Neuronal stem cell (in vitro differentiated cells): ENCODE measurements at regions not wholly inside any gene's neighbourhood (a gene's known extent, or its start where the extent isn't known, plus 50 kb on each side); places are given as distances from the start of the nearest gene placed in this dataset.

ENCODE experiments used
- DNase-seq: peaks from one replicate; pipeline ENCODE4 v3.0.0-alpha.2; 2013; ENCODE audit warnings: low spot score
- H2AFZ ChIP-seq: one replicate; pipeline ENCODE4 v1.6.1; 2013; ENCODE audit warnings: mild to moderate bottlenecking, low read length, inconsistent platforms
- H2AK5ac ChIP-seq: 2 replicates; pipeline ENCODE4 v1.6.1; 2013; ENCODE audit warnings: low read depth, mild to moderate bottlenecking, inconsistent platforms, low read length, moderate library complexity, mixed read lengths
- H2BK120ac ChIP-seq: 2 replicates; pipeline ENCODE4 v1.6.1; 2013; ENCODE audit warnings: low read depth, mild to moderate bottlenecking, inconsistent platforms, low read length, moderate library complexity, mixed read lengths
- H2BK12ac ChIP-seq: one replicate; pipeline ENCODE4 v1.6.1; 2013; ENCODE audit warnings: low read length, inconsistent platforms
- H2BK15ac ChIP-seq: 2 replicates; pipeline ENCODE4 v1.6.1; 2013; ENCODE audit warnings: mild to moderate bottlenecking, low read length, inconsistent platforms, mixed read lengths
- H2BK5ac ChIP-seq: one replicate; pipeline ENCODE4 v1.6.1; 2013; ENCODE audit warnings: inconsistent platforms, mild to moderate bottlenecking, low read length, moderate library complexity
- H3K14ac ChIP-seq: one replicate; pipeline ENCODE4 v1.6.1; 2013; ENCODE audit warnings: low read length, inconsistent platforms
- H3K18ac ChIP-seq: 2 replicates; pipeline ENCODE4 v1.6.1; 2013; ENCODE audit warnings: low read length, inconsistent platforms
- H3K23ac ChIP-seq: 2 replicates; pipeline ENCODE4 v1.6.1; 2013; ENCODE audit warnings: low read depth, mild to moderate bottlenecking, mixed read lengths, low read length, inconsistent platforms; ENCODE audit not compliant: poor library complexity
- H3K27ac ChIP-seq: replicated peaks from 3 replicates; pipeline ENCODE4 v1.5.1; 2013; ENCODE audit warnings: low read length, inconsistent platforms
- H3K27me3 ChIP-seq, 3 experiments: 2 replicates each; pipeline ENCODE4 v1.6.1; 2013; ENCODE audit warnings: low read length in 3 of 3, mild to moderate bottlenecking in 2 of 3, inconsistent platforms in 1 of 3, low read depth in 1 of 3, mixed read lengths in 1 of 3, moderate library complexity in 1 of 3; ENCODE audit not compliant: control insufficient read depth in 3 of 3, insufficient read depth in 3 of 3
- H3K36me3 ChIP-seq, 2 donors: replicated peaks in 1 of 2; 2 replicates each; pipeline ENCODE4 v1.6.1; 2013; ENCODE audit warnings: low read length in 2 of 2; ENCODE audit not compliant: control insufficient read depth in 2 of 2, insufficient read depth in 2 of 2
- H3K4ac ChIP-seq: 2 replicates; pipeline ENCODE4 v1.6.1; 2013; ENCODE audit warnings: inconsistent platforms, mild to moderate bottlenecking, low read length, moderate library complexity
- H3K4me1 ChIP-seq, 2 donors: 1 replicate in 1 of 2; 2 replicates in 1 of 2; pipeline ENCODE4 v1.6.1; 2013; ENCODE audit warnings: low read length in 2 of 2, low read depth in 1 of 2; ENCODE audit not compliant: control insufficient read depth in 2 of 2, insufficient read depth in 1 of 2
- H3K4me2 ChIP-seq: one replicate; pipeline ENCODE4 v1.6.1; 2013; ENCODE audit warnings: mild to moderate bottlenecking, low read length, inconsistent platforms; ENCODE audit not compliant: insufficient read depth, poor library complexity, severe bottlenecking
- H3K4me3 ChIP-seq, 2 donors: 2 replicates each; pipeline ENCODE4 v1.5.1; 2013; ENCODE audit warnings: low read length in 2 of 2, mild to moderate bottlenecking in 2 of 2, inconsistent platforms in 1 of 2, moderate library complexity in 1 of 2
- H3K79me1 ChIP-seq: one replicate; pipeline ENCODE4 v1.6.1; 2013; ENCODE audit warnings: low read depth, mild to moderate bottlenecking, inconsistent platforms, low read length, moderate library complexity
- H3K9ac ChIP-seq: one replicate; pipeline ENCODE4 v1.6.1; 2013; ENCODE audit warnings: mild to moderate bottlenecking, low read depth, low read length, inconsistent platforms; ENCODE audit not compliant: poor library complexity
- H3K9me3 ChIP-seq, 2 donors: replicated peaks in 1 of 2; 2 replicates each; pipeline versions ENCODE3 to v1.6.1; 2013; ENCODE audit warnings: low read length in 2 of 2, mild to moderate bottlenecking in 2 of 2, inconsistent platforms in 1 of 2, low read depth in 1 of 2, mixed read lengths in 1 of 2, moderate library complexity in 1 of 2; ENCODE audit not compliant: control insufficient read depth in 2 of 2, insufficient read depth in 1 of 2
- H4K8ac ChIP-seq: one replicate; pipeline ENCODE4 v1.6.1; 2013; ENCODE audit warnings: low read depth, mild to moderate bottlenecking, inconsistent platforms, low read length, moderate library complexity
- H4K91ac ChIP-seq: one replicate; pipeline ENCODE4 v1.6.1; 2013; ENCODE audit warnings: low read length, low read depth, mild to moderate bottlenecking, inconsistent platforms; ENCODE audit not compliant: poor library complexity
- WGBS, 2 donors: extraction: QIAGEN DNeasy Blood & Tissue Kit; methylation state at CpG; one replicate each; pipeline ENCODE4 v1.1.7; 2013; ENCODE audit warnings: missing lambda C conversion rate in 2 of 2, mixed read lengths in 1 of 2; ENCODE audit not compliant: insufficient read length in 2 of 2, insufficient replicate concordance in 1 of 2; ENCODE audit errors: extremely low coverage in 2 of 2; 5-methylcytosine and 5-hydroxymethylcytosine counted together

DNA sequence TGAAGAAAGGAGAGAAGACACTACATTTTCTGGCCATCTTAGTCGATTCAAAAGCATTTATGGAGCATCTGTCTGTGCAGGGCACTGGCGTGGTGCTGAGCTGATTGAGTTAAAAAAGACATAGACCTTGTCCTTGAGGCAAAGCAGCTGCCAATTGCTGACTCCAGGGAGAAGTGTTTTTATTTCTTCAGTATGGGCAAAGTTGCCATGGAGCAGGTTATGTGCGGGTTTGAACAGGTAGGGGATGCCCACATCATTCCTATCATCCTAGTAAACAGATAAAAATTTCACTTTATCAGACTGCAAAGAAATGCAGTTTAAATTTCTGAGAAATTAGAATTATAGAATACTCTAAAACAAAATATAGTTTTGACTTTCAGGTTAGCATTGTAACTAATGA lies 125.8 kb downstream of the NUP35 start:
- H4K8ac ChIP-seq = no peak overlapping the region
- H3K9ac ChIP-seq = no peak overlapping the region
- H3K79me1 ChIP-seq = no peaks in the 10 kb centered on the region
- H3K18ac ChIP-seq = no peak overlapping the region
- no peaks in the 10 kb centered on the region for H3K4me1 ChIP-seq
- no peak overlapping the region for H3K4me2 ChIP-seq
- no peak overlapping the region for H3K23ac ChIP-seq
- no CpG with 5 or more reads among the region's 3 CpGs for WGBS, 2 donors
- H3K14ac ChIP-seq = no peak overlapping the region
- DNase-seq = no peak
- H2BK120ac ChIP-seq = no peak overlapping the region
- no peak overlapping the region for H2BK12ac ChIP-seq
- H3K4ac ChIP-seq = no peak overlapping the region
- no peak overlapping the region for H3K4me3 ChIP-seq
- no peak overlapping the region for H4K91ac ChIP-seq
- no peaks in the 10 kb centered on the region for H3K9me3 ChIP-seq
- H3K36me3 ChIP-seq = no peaks in the 10 kb centered on the region
- H2AK5ac ChIP-seq = no peak overlapping the region
- no peak overlapping the region for H2BK5ac ChIP-seq
- H2BK15ac ChIP-seq = no peak overlapping the region
- H3K27ac ChIP-seq = no peak overlapping the region
- H2AFZ ChIP-seq = no peak overlapping the region
- H3K27me3 ChIP-seq = no peaks in the 10 kb centered on the region

- Histone ChIP-seq H3K9me3 (no peaks in the 10 kb centered on the region), H3K36me3 (no peaks in the 10 kb centered on the region), H4K8ac (no peak overlapping the region), H3K27me3 (no peaks in the 10 kb centered on the region), H3K9ac (no peak overlapping the region), H3K27ac (no peak overlapping the region), H3K79me1 (no peaks in the 10 kb centered on the region), H4K91ac (no peak overlapping the region), H3K4me3 (no peak overlapping the region), H3K4me1 (peaks cover 0 to under 1% of the 10 kb centered on the region in 2 donors), H2AFZ (no peak overlapping the region), H2AK5ac (no peak overlapping the region), H3K14ac (no peak overlapping the region), H3K4ac (no peak overlapping the region), H2BK5ac (no peak overlapping the region), H3K18ac (no peak overlapping the region), H3K4me2 (no peak overlapping the region), H3K23ac (no peak overlapping the region), H2BK15ac (no peak overlapping the region), H2BK120ac (no peak overlapping the region), H2BK12ac (no peak overlapping the region)
- WGBS, 2 donors = no CpG with 5 or more reads among the region's 3 CpGs
- DNase-seq = no peak
These were observed 126.2 kb downstream of the NUP35 start for GRCh38 chr2:183250472-183250871.

DNA sequence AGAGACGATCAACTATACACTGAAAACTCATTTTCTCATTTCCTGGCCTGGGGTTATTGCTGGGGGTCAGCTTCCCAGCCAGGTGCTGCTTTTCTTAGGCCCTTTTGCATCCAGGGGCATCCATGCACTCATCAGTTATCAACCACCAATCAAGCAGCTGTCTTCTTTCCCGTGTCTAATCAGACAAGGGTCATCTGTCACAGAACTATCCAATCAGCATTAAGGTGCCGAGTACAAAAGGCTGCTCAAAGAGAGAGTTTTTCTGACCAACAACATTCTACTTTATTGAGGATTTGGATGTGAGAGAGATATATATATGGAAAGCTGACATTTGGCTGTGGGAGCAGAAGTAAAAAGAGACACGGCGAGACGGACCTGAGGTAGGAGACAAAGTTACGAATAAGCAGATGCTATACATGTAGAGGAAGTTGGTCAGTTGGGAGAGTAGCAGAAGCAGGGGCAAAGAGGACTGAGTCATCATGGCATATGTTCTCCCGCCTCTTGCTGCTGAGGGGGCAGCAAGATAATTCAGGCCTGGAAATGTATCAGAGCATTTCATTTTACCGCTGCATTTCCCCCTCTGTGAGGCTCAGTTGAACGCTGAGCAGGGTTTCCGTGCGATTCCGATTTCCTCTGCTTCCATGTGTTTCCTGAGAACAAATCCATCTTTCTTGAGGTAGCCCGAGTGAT lies 129.3 kb downstream of the NUP35 start:
- Histone ChIP-seq H3K23ac (no peak overlapping the region), H2AFZ (no peak overlapping the region), H3K79me1 (no peaks in the 10 kb centered on the region), H3K4ac (no peak overlapping the region), H3K18ac (no peak overlapping the region), H2BK120ac (no peak overlapping the region), H2AK5ac (no peak overlapping the region), H3K36me3 (no peaks in the 10 kb centered on the region), H3K9me3 (no peaks in the 10 kb centered on the region), H3K4me1 (peaks cover 0 to 1% of the 10 kb centered on the region in 2 donors), H3K27ac (no peak overlapping the region), H2BK15ac (no peak overlapping the region), H4K91ac (no peak overlapping the region), H3K4me3 (no peak overlapping the region), H2BK12ac (no peak overlapping the region), H3K9ac (no peak overlapping the region), H3K27me3 (no peaks in the 10 kb centered on the region), H3K14ac (no peak overlapping the region), H4K8ac (no peak overlapping the region), H3K4me2 (no peak overlapping the region), H2BK5ac (no peak overlapping the region)
- no peak for DNase-seq
- WGBS, 2 donors = no CpG with 5 or more reads among the region's 14 CpGs

DNA sequence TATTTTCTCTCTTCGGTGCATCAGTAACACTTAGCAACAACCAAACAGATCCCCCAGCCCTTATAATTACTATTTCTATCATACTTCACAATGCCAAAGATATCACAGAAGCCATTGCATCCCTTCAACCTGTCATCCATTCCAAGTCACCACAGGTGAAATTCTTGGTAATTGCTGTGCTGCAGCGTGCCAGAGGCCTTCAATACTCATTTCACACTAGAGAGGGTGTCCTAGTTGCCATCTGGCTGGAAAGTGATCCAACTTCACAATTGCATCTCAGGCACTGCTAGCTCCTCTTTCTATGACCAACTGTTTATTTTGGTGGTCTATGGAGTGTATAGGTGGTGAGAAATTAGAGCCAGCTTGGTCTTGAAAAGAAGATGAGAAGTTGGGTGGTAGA lies 131.2 kb downstream of the NUP35 start:
- Histone ChIP-seq H2BK120ac (no peak overlapping the region), H3K9ac (no peak overlapping the region), H4K91ac (no peak overlapping the region), H3K9me3 (no peaks in the 10 kb centered on the region), H3K14ac (no peak overlapping the region), H3K4me2 (no peak overlapping the region), H3K79me1 (no peaks in the 10 kb centered on the region), H3K27ac (no peak overlapping the region), H3K18ac (no peak overlapping the region), H3K4me3 (no peak overlapping the region), H2BK12ac (no peak overlapping the region), H3K4ac (no peak overlapping the region), H2BK15ac (no peak overlapping the region), H3K27me3 (no peaks in the 10 kb centered on the region), H2AFZ (no peak overlapping the region), H3K4me1 (peaks cover 1 to 2% of the 10 kb centered on the region in 2 donors), H3K23ac (no peak overlapping the region), H4K8ac (no peak overlapping the region), H2BK5ac (no peak overlapping the region), H3K36me3 (no peaks in the 10 kb centered on the region), H2AK5ac (no peak overlapping the region)
- no peak for DNase-seq
- WGBS, 2 donors = no CpG with 5 or more reads among the region's 2 CpGs
